ENCODE measurements at regions not wholly inside any gene's neighbourhood (a gene's known extent, or its start where the extent isn't known, plus 50 kb on each side); places are given as distances from the start of the nearest gene placed in this dataset.
"Not testable (repeated sequence)": the region's sequence is repeated elsewhere in the genome, so short reads cannot be mapped to it uniquely, and the experiment has no call there.

DNA sequence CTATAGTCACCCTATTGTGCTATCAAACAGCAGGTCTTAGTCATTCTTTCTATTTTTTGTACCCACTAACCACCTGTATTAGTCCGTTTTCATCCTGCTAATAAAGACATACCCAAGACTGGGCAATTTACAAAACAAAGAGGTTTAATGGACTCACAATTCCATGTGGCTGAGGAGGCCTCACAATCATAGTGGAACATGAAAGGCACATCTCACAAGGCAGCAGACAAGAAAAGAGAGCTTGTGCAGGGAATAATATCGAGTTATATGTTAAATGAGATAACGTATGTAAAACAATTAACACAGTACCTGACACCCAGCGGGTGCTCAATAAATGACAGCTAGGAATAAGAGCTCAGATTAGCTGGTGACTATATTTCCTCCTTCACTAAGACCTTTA lies 88.1 kb upstream of the WDR44 start:
- DNase-seq (ENCODE audit: low spot score) = no peak

DNA sequence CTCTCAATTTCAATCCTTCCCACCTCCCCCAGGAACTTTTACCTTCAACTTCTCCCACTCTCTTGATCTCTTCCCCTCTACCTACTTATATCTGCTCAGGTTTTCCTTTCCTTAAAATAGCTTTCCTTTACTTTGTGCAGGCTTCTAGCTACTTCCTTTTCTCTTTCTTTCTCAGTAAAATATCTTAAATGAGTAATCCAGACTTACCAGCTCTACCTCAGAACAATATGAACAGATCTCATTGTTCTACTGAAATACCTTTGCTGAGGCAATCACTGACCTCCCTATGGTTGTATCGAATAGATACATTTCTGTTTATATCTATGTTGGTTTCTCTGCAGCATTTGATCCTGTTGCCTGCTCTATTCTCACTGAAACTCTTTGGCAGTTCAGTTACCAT lies 86.7 kb upstream of the WDR44 start:
- no peak for DNase-seq (ENCODE audit: low spot score)

DNA sequence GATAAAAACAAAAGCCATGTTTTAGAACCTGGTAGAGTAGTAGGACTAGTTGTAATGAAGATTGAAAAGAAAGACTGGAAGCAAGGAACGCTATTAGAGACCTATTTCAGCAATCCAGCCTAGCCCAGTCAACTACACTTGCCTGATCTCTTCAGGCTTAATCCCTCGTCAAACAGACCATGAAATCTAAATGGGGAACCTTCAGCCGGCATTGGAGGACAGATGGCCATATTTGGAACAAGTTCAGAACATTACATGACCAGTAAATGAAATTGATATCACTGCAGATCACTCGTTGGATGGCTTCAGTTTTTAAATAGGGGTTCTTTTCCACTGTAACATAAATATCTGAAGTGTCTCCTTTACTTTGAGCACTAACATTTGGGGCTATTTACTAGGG lies 84.8 kb upstream of the WDR44 start:
- no peak for DNase-seq (ENCODE audit: low spot score)

DNA sequence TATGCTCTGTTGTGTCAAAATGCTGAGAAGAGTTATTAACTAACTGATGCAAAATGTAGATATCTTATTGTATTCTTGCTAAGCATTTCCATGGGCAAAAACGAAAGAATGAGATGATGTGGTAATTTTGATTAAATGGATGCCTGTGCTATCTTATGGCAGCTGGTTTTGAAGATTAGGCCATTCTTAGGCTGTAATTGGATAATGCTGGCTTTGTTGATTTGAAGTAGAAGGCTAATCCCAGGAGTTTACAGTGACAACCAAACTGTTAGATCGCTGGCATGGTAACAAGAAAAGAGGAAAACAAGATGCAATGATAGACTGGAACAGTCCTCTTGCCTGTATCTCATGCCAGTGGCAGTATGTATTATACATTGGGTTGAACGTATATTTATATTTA lies 74.1 kb upstream of the WDR44 start:
- no peak for DNase-seq (ENCODE audit: low spot score)

DNA sequence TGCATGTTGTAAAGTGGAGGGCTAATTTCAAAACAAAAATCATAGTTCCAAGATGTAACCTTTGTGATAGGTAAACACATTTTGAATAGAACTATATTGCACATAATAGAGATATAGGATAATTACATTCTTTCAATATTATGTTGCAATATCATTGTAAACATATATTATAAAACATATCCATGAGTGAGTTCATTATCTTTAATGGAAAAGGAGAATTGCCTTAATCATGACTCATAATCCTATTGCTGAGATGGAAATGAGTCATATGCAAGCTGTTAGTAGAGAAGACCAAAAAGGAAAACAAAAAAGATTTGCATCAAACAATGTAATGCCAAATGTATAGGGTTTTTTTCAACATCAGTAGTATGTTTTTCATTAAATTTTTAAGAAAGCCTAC lies 73.7 kb upstream of the WDR44 start:
- DNase-seq (ENCODE audit: low spot score) = peak; percentile 34

DNA sequence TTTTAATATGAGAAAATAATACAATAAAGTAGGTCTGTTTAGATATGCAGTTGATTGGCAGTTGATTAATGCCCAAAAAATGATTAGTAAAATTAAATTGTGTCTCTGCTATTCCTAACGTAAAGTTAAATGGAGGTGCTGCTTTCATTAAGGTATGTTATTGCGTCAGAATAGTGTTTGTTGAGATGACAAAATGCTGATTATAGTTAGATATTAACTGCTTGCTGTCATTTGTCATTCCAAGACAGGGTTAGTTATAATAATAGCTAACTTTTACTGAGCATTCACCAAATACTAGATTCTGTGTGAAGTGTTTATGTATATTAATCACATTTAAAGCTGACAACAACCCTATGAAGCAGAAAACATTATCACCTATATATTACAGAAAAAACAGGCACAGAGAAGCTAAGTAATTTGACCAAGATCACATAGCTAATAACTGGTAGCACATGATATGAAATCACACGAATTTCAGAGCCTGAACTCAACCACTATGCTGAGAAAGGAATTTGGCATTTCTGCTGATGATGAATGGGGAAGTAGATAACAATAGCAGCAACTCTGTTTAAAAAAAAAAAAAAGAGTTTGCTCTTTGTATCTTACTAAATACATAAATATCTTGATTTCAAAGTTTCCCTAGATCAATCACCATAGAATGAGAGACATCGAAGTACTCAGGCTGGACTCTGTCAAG lies 59.7 kb upstream of the WDR44 start:
- DNase-seq (ENCODE audit: low spot score) = no peak

DNA sequence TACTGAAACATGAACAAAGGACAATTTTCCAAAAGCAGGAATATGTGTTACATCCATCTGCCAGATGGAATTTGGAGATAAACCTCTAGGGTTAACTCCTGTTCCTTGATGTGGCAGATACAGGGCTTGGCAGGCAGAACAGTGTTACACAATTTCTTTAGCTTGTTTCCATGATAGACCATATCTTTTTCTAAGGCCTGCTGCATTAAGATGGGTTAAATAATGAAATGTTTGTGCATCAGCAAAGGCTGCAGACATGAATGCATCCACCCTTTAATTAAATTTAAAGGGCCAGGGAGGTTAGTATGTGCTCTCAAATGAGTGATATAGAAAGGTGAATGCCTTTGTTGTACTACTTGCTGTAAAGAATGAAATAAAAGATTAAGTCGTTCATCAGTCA lies 50.1 kb upstream of the WDR44 start:
- not testable (repeated sequence) for DNase-seq (ENCODE audit: low spot score)

Data from kidney capillary endothelial cell (primary cell).